DND-41 (cell line): ENCODE measurements at regions not wholly inside any gene's neighbourhood (a gene's known extent, or its start where the extent isn't known, plus 50 kb on each side); places are given as distances from the start of the nearest gene placed in this dataset.
A peak's percentile ranks its signal among the peaks of the same experiment; 100 is the strongest.

ENCODE experiments used
- ATAC-seq: fragments of 200-7000 bp; cut with Tn5 transposase; 3 replicates; pipeline ENCODE4 v1.9.1; 2021; ENCODE audit warnings: low read depth; ENCODE audit not compliant: insufficient read depth
- DNase-seq: peaks from one replicate; pipeline ENCODE4 v3.0.0-alpha.2; 2020
- H2AFZ ChIP-seq: 2 replicates; pipeline ENCODE4 v1.6.0; 2012; ENCODE audit warnings: low read depth, low read length
- H3K27ac ChIP-seq: 2 replicates; pipeline ENCODE4 v1.5.1; 2012; ENCODE audit warnings: low read length, inconsistent platforms
- H3K27me3 ChIP-seq: fragments of 200-600 bp; sonication (generic); 2 replicates; pipeline ENCODE4 v1.6.0; 2012; ENCODE audit warnings: low read length, mild to moderate bottlenecking, inconsistent platforms; ENCODE audit not compliant: insufficient read depth, poor library complexity
- H3K36me3 ChIP-seq: 2 replicates; pipeline ENCODE4 v1.5.1; 2012; ENCODE audit warnings: low read length, inconsistent platforms; ENCODE audit not compliant: insufficient read depth
- H3K4me1 ChIP-seq: 2 replicates; pipeline ENCODE4 v1.5.1; 2012; ENCODE audit warnings: mild to moderate bottlenecking, low read length; ENCODE audit not compliant: insufficient read depth
- H3K4me2 ChIP-seq: 2 replicates; pipeline ENCODE4 v1.6.0; 2012; ENCODE audit warnings: mild to moderate bottlenecking, moderate library complexity, low read length, inconsistent platforms; ENCODE audit not compliant: insufficient read depth
- H3K4me3 ChIP-seq, 2 experiments: fragments of 200-600 bp in 1 of 2; shearing (Covaris generic) in 1 of 2; 2 replicates each; pipeline ENCODE4 v1.5.1; 2012 to 2016; ENCODE audit warnings: inconsistent platforms in 2 of 2, low read length in 2 of 2, mild to moderate bottlenecking in 2 of 2, low read depth in 1 of 2, moderate library complexity in 1 of 2
- H3K79me2 ChIP-seq: 2 replicates; pipeline ENCODE4 v1.6.0; 2012; ENCODE audit warnings: low read length, inconsistent platforms; ENCODE audit not compliant: insufficient read depth
- H3K9ac ChIP-seq: 2 replicates; pipeline ENCODE4 v1.6.0; 2012; ENCODE audit warnings: low read depth, mild to moderate bottlenecking, inconsistent platforms, low read length, moderate library complexity
- H3K9me3 ChIP-seq: 2 replicates; pipeline ENCODE4 v1.5.1; 2012; ENCODE audit warnings: low read length, moderate library complexity, mild to moderate bottlenecking, inconsistent platforms; ENCODE audit not compliant: insufficient read depth, severe bottlenecking
- H4K20me1 ChIP-seq: 2 replicates; pipeline ENCODE4 v1.6.0; 2012; ENCODE audit warnings: low read length; ENCODE audit not compliant: insufficient read depth
- EZH2 ChIP-seq: IDR thresholded peaks from 3 replicates; pipeline ENCODE4 v1.6.1; 2012; ENCODE audit warnings: borderline replicate concordance, low read depth, mild to moderate bottlenecking, moderate library complexity, low read length, inconsistent platforms; ENCODE audit not compliant: severe bottlenecking
- TF ChIP-seq, protein P1 (sequence below): IDR thresholded peaks from 2 replicates; pipeline ENCODE4 v1.5.1; 2012; ENCODE audit warnings: borderline replicate concordance, low read length, moderate library complexity, mild to moderate bottlenecking; ENCODE audit not compliant: poor library complexity, severe bottlenecking; ENCODE audit errors: extremely low read depth

DNA sequence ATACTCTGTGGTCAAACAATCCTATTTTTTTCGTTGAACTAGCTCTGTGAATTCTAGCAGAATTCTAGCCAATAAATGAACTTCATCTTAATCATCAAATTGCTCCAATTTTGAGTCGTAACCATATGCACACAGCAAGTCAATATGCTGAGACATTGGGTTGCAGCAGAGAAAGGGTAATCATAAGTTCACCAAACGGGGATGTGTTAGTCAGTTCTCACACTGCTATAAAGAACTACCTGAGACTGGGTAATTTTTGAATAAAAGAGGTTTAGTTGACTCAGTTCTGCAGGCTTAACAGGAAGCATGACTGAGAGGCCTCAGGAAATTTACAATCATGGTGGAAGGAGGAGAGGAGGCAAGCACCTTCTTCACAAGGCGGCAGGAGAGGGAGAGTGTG, 67.7 kb upstream of the ABCC4 start:
- Histone ChIP-seq H3K4me1 (no peaks in the 10 kb centered on the region), H3K4me2 (no peak overlapping the region), H3K4me3 (no peak overlapping the region), H3K27ac (no peak overlapping the region), H3K9me3 (no peaks in the 10 kb centered on the region), H3K9ac (no peak overlapping the region), H3K36me3 (no peaks in the 10 kb centered on the region), H4K20me1 (no peaks in the 10 kb centered on the region), H3K27me3 (no peaks in the 10 kb centered on the region), H3K79me2 (no peaks in the 10 kb centered on the region), H2AFZ (no peak overlapping the region)
- TF ChIP-seq, protein P1, sequence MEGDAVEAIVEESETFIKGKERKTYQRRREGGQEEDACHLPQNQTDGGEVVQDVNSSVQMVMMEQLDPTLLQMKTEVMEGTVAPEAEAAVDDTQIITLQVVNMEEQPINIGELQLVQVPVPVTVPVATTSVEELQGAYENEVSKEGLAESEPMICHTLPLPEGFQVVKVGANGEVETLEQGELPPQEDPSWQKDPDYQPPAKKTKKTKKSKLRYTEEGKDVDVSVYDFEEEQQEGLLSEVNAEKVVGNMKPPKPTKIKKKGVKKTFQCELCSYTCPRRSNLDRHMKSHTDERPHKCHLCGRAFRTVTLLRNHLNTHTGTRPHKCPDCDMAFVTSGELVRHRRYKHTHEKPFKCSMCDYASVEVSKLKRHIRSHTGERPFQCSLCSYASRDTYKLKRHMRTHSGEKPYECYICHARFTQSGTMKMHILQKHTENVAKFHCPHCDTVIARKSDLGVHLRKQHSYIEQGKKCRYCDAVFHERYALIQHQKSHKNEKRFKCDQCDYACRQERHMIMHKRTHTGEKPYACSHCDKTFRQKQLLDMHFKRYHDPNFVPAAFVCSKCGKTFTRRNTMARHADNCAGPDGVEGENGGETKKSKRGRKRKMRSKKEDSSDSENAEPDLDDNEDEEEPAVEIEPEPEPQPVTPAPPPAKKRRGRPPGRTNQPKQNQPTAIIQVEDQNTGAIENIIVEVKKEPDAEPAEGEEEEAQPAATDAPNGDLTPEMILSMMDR = no peak
- TF ChIP-seq EZH2 = no peak
- DNase-seq = no peak
- no peak for ATAC-seq

DNA sequence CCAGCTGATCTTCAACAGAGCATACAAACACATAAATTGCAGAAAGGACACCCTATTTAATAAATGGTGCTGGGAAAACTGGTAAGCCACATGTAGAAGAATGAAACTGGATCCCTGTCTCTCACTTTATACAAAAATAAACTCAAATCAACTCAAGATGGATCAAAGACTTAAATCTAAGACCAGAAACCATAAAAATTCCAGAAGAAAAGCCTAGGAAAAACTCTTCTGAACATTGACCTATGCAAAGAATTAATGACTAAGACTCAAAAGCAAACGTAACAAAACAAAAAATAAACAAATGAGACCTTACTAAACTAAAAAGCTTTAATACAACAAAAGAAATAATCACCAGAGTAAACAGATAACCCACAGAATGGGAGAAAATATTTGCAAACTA, 74.5 kb upstream of the ABCC4 start:
- DNase-seq = no peak
- Histone ChIP-seq H3K79me2 (no peaks in the 10 kb centered on the region), H3K27ac (no peak overlapping the region), H4K20me1 (no peaks in the 10 kb centered on the region), H3K27me3 (no peaks in the 10 kb centered on the region), H3K9me3 (no peaks in the 10 kb centered on the region), H3K4me2 (no peak overlapping the region), H2AFZ (no peak overlapping the region), H3K9ac (no peak overlapping the region), H3K36me3 (no peaks in the 10 kb centered on the region), H3K4me1 (no peaks in the 10 kb centered on the region), H3K4me3 (no peak overlapping the region)
- ATAC-seq = no peak
- no peak for TF ChIP-seq EZH2

DNA sequence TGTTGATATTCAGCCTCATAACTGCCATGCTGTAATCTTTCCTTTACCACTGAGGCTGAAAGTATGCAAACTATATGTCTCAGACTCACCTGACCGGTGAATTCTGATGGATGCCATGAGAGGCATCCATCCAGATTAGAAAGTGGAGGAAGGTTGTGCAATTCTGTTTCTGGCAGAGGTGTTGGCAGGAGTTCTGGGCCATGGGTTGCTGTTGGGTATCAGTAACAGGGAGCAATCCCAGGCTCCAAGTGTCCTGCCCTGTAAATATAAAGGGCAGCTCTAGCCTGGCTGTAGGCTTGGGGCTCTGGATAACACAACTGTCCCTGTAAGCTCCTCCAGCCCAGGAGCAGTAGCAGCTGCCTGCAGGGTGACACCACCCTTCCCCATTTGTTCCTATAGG, 77.4 kb upstream of the ABCC4 start:
- H3K4me3 ChIP-seq = no peak overlapping the region
- no peaks in the 10 kb centered on the region for H4K20me1 ChIP-seq
- no peak for DNase-seq
- H2AFZ ChIP-seq = no peak overlapping the region
- H3K9ac ChIP-seq = no peak overlapping the region
- no peak for ATAC-seq
- H3K27ac ChIP-seq = no peak overlapping the region
- no peaks in the 10 kb centered on the region for H3K9me3 ChIP-seq
- H3K27me3 ChIP-seq = no peaks in the 10 kb centered on the region
- TF ChIP-seq, protein P1 = no peak
- no peak for TF ChIP-seq EZH2
- no peaks in the 10 kb centered on the region for H3K36me3 ChIP-seq
- no peak overlapping the region for H3K4me2 ChIP-seq
- no peaks in the 10 kb centered on the region for H3K79me2 ChIP-seq
- no peaks in the 10 kb centered on the region for H3K4me1 ChIP-seq

DNA sequence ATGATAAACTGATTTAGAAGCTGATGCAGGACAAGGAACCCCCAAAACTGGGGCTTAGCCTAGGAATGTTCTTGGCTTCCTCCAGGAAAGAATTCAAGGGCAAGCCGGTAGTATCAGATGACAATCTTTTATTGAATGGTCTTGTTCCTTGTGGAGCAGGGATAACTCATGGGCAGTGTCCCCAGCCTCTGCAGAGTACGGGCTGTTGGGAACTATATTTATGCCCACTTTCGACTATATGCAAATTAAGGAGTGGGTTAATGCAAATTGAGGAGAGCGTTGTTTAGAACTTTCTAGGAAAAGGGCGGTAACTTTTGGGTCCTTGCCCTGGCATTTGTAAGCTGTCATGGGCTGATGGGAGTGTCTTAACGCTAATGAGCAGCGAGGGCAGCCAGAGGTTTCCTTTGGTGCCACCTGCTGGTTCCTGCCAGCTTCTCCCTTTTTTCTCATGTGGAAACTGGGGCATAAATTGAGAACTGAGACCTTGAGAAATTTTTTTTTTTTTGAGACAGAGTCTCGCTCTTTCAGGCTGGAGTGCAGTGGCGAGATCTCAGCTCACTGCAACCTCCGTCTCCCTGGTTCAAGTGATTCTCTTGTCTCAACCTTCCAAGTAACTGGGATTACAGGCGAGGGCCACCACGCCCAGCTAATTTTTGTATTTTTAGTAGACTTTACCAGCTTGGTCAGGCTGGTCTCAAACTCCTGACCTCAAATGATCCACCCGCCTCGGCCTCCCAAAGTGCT, 79.4 kb upstream of the ABCC4 start:
- H3K4me3 ChIP-seq = no peak overlapping the region
- H4K20me1 ChIP-seq = no peaks in the 10 kb centered on the region
- H3K36me3 ChIP-seq = no peaks in the 10 kb centered on the region
- H3K4me2 ChIP-seq = no peak overlapping the region
- TF ChIP-seq, protein P1 = peak; percentile 76
- no peak for TF ChIP-seq EZH2
- peak; percentile 91 for ATAC-seq
- peak; percentile 66 for DNase-seq
- H2AFZ ChIP-seq = no peak overlapping the region
- no peaks in the 10 kb centered on the region for H3K9me3 ChIP-seq
- no peaks in the 10 kb centered on the region for H3K4me1 ChIP-seq
- no peaks in the 10 kb centered on the region for H3K79me2 ChIP-seq
- H3K9ac ChIP-seq = no peak overlapping the region
- no peak overlapping the region for H3K27ac ChIP-seq
- no peaks in the 10 kb centered on the region for H3K27me3 ChIP-seq
